ENCODE measurements at regions not wholly inside any gene's neighbourhood (a gene's known extent, or its start where the extent isn't known, plus 50 kb on each side); places are given as distances from the start of the nearest gene placed in this dataset.

- no peak for TF ChIP-seq EZH2 (IDR thresholded peaks at IDR 0.05; ENCODE audit: borderline replicate concordance, low read depth, low read length, severe bottlenecking)
- TF ChIP-seq CTCF (IDR thresholded peaks at IDR 0.05; ENCODE audit: borderline replicate concordance, extremely low read depth, low read length, poor library complexity, severe bottlenecking) = no peak
These were observed 101.7 kb upstream of the KIT start for GRCh38 chr4:54556051-54556450.
